Activated CD4-positive, alpha-beta T cell treated with anti-CD3 and anti-CD28 coated beads for 48 hours (primary cell): ENCODE measurements at regions not wholly inside any gene's neighbourhood (a gene's known extent, or its start where the extent isn't known, plus 50 kb on each side); places are given as distances from the start of the nearest gene placed in this dataset.
"Not testable (repeated sequence)": the region's sequence is repeated elsewhere in the genome, so short reads cannot be mapped to it uniquely, and the experiment has no call there.

Experiments used
- DNase-seq: peaks from one replicate; pipeline ENCODE4 v3.0.0-alpha.2; 2020

DNA sequence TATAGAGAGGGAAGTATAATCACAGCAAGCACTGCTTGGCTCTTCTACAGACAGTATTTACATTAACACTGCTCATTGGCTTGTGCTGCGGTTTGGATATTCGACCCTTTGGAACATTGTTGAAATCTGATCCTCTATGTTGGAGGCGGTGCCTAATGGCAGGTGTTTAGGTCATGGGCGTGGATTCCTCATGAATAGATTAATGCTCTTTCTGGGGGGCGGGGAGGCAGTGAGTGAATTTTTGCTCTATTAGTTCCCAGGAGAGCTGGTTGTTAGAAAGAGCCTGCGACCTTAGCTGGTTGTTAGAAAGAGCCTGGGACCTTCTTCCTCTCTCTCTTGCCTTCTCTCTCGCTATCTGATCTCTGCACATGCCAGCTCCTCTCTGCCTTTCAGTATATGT lies 77.3 kb upstream of the SVIL start:
- DNase-seq, result no peak

DNA sequence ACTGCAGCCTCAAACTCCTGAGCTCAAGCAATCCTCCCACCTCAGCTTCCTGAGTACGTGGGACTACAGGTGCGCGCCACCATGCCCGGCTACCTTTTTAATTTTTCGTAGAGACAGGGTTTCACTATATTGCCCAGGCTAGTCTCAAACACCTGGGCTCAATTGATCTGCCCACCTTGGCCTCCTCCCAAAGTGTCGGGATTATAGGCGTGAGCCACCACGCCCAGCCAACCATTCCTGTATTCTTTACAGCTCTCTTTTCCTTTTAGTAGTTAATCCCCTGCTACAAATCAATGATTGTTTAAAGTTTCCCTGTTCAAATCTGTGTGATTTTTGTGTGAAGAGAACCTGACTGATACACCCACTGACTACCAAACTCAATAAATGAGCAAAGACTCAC lies 75.4 kb upstream of the SVIL start:
- DNase-seq, result no peak

- DNase-seq, result no peak
These were observed 74.8 kb upstream of the SVIL start for GRCh38 chr10:29709484-29710002.

- no peak for DNase-seq
These were observed 68.5 kb upstream of the SVIL start for GRCh38 chr10:29703271-29703670.

GRCh38 chr10:29702273-29703164 lies 67.7 kb upstream of the SVIL start:
- DNase-seq, result no peak

- DNase-seq, result no peak
These were observed 66.5 kb upstream of the SVIL start for GRCh38 chr10:29701306-29701705.

DNA sequence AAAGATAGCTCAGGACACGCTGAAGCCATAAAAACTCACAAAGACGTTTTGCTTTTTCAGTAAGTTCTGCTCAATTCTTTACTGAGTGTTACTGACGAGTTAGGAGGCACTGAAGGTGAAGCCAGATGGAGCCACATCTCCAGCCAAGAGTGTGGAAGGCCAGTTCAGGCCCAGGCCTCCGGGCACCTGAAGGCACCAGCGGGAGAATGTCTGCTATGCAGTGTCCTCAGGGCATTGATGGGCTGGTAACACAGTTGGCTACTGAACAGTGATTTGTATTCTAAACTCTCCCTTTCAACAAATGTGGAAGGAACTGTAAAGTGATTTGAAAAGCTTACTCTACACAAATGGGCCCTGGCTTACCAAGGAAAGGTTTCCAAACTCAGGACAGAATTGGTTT lies 64.8 kb upstream of the SVIL start:
- DNase-seq, result no peak

- DNase-seq, result no peak
These were observed 64.2 kb upstream of the SVIL start for GRCh38 chr10:29698773-29699490.

DNA sequence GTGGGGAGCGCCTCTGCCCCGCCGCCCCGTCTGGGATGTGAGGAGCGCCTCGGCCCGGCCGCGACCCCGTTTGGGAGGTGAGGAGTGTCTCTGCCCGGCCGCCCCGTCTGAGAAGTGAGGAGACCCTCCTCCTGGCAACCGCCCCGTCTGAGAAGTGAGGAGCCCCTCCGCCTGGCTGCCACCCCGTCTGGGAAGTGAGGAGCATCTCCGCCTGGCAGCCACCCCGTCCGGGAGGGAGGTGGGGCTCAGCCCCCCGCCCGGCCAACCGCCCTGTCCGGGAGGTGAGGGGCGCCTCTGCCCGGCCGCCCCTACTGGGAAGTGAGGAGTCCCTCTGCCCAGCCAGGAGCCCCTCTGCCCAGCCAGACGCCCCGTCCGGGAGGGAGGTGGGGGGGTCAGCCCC lies 61.8 kb upstream of the SVIL start:
- DNase-seq, result not testable (repeated sequence)

- DNase-seq, result no peak
These were observed 59.4 kb upstream of the SVIL start for GRCh38 chr10:29694121-29694520.

- no peak for DNase-seq
These were observed 57.4 kb upstream of the SVIL start for GRCh38 chr10:29692121-29692539.

- no peak for DNase-seq
These were observed 56.8 kb upstream of the SVIL start for GRCh38 chr10:29691564-29692072.

DNA sequence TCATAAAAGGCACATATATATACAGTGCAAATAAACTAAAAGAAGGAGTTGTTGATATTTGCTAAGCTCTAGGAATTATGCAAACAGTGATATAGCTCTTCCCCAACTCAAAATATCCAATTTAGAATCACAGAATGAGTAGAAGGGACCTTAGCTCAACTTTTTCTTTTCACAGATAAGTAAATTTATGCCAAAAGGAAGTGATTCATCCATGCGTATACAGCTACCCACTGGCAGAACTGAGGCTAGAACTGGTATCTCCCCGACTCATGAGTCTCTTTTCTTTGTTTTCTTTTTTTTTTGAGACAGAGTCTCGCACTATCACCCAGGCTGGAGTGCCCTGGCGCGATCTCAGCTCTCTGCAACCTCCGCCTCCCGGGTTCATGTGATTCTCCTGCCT lies 54.2 kb upstream of the SVIL start:
- DNase-seq, result peak; percentile 19

- no peak for DNase-seq
These were observed 53.5 kb upstream of the SVIL start for GRCh38 chr10:29688230-29688661.

- no peak for DNase-seq
These were observed 52.8 kb upstream of the SVIL start for GRCh38 chr10:29687421-29688164.

GRCh38 chr10:29685506-29685905 lies 50.7 kb upstream of the SVIL start:
- no peak for DNase-seq
